ENCODE measurements at regions not wholly inside any gene's neighbourhood (a gene's known extent, or its start where the extent isn't known, plus 50 kb on each side); places are given as distances from the start of the nearest gene placed in this dataset.

- DNase-seq: no peak
Measured at GRCh38 chr15:39330061-39330460, 250.8 kb upstream of the THBS1 start.

DNA sequence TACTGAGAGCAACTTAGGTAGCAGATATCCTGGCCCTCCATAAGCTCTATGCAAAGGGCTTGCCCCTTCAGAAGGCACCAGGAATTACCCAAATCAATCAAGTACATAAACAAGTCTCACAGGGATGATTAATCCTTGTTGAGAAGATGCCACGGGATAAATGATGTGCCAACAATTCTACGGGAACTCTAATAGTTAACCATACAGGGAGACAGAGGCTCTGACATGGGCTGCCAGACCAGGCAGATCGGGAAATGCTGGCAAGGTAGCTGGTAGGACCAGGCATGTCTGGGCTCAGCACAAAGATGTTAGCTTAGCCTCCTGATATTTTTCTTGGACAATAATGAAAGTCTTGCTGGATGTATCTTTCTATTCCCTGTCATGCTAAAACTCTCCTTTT is 249.3 kb upstream of the THBS1 start:
- DNase-seq: no peak

DNA sequence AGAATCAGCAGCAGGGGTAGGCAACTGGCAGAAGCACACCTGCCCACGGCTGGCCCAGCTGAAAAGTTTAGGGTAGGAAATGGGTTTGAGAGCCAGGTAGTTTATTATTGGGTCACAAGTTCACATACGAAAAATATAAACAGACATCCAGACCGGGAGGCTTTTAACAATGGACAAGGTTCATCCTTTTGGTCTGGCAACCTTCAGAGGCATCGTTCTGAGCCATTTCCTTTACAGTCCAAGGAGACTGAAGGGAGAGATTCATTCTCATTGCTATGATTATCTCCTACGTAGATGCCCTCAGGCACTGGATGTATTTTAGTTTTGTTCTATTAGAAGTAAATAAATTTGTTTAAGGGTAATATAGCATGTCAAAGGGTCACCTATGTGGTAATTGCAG is 248.0 kb upstream of the THBS1 start:
- no peak for DNase-seq

DNA sequence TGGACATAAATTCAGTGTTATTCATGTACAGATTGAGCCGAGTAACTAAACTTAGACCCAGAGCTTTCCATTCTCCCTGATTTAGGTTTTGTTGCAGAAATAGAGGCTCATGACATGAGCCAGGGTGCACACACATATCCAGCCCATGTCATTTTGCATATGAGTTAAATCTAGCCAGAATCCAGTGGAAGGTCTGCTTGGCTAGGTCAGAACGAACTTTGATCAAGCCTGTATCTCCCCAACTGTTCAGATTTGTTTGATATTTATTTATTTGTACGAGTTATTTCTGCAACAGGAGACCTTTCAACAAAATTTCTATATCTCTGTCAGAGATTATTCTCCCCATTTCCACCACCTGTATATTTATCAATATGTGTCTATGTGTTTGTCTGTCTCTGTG is 247.5 kb upstream of the THBS1 start:
- no peak for DNase-seq

DNA sequence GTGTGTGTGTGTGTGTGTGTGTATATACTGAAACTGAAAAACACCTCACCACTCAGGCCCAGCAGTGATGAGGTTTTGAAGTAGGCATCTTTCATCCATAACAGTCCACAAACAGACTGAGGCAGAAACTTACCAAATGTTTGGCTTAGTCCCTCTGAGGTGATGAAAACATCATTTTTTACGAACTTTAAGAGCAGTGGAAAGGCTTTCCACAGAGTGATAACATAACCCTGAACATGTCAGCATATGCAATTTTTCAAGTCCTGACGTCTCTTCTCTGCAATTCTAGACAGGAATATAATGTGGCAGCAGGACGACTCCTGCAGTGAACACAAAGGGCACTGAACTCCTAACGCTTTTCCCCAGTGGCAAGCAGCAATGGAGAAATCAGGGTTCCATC is 247.0 kb upstream of the THBS1 start:
- DNase-seq: no peak

GRCh38 chr15:39336926-39337325 is 244.0 kb upstream of the THBS1 start:
- DNase-seq: no peak

GRCh38 chr15:39338251-39338650 is 242.6 kb upstream of the THBS1 start:
- DNase-seq: no peak

- DNase-seq: no peak
Measured at GRCh38 chr15:39340903-39341645, 239.8 kb upstream of the THBS1 start.

- DNase-seq: no peak
Measured at GRCh38 chr15:39344662-39345141, 236.2 kb upstream of the THBS1 start.

GRCh38 chr15:39345176-39345575 is 235.7 kb upstream of the THBS1 start:
- DNase-seq: no peak

DNA sequence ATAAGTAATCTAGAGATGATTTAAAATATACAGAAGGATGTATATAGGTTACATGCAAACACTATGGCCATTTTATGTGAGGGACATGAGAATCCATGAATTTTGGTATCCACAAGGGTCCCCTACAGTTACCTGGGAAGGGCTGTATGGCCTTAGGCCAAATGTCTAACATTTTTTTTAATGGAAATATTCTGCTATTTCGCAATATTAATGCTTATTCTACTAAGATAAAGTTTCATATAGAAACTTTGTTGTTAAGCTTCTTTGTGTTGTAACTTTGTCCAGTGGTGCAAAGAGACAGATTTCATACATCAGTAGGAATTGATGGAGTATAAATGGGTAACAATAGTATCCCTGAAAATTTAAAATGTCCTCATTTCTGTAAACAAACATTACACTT is 233.4 kb upstream of the THBS1 start:
- no peak for DNase-seq

DNA sequence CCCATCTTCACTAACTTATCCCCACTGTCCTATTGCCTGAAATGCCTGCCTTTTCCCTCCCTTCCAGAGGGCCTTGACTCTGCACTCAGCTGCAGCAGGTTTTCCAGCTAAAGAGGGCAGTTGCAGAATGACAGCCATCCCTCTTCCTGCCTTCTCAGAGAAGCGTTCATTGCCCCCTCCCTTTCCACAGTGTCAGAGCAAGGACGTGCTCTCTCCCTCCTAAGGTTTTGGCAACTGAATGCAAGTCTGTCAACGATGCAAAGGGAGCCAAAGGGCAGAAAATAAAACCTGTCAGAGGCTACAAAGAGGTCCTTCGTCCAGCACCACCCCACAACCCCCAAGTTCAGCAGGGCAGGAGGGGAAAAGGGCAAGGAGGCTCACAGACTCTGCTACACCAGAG is 230.1 kb upstream of the THBS1 start:
- DNase-seq: no peak

DNA sequence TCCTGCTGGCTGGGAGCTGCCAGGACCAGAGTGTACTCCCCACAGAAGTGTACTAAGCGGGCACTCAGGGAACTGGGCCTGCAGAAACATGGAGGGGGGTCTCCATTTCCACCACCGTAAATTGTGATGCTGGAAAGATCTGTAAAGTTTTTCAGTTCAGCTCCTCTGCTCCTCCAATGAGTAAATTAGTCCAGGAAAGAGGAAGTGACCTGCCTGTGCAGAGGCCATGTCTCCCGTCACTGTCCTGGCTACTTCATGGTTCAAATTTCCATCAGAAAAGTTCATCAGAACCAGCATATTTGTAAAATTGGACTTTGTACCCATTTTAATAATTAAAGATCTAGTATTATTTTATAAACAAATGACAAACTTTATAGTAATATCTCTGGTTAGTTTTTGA is 226.7 kb upstream of the THBS1 start:
- DNase-seq: no peak

- DNase-seq: no peak
Measured at GRCh38 chr15:39357480-39358268, 223.2 kb upstream of the THBS1 start.

- no peak for DNase-seq
Measured at GRCh38 chr15:39358441-39359041, 222.3 kb upstream of the THBS1 start.

- no peak for DNase-seq
Measured at GRCh38 chr15:39359771-39360170, 221.1 kb upstream of the THBS1 start.

- DNase-seq: no peak
Measured at GRCh38 chr15:39360452-39360851, 220.4 kb upstream of the THBS1 start.

DNA sequence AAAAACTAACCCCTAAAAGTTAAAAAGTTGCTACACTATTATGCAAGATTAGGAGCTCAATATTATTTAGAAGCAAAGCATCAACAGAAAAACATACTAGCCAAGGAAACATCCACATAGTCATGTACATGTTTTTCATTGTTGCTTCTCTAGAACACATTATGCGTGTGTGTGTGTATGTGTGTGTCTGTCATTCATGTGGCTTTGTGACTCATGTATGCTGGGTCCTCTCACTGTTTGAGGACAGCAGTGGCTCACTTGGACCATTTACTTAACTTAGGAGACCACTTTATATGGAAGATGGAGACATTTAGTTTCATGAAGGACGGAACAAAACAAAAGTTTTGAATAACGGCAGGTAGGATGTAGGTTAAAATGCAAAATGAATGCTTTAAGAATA is 219.4 kb upstream of the THBS1 start:
- no peak for DNase-seq

GRCh38 chr15:39362821-39363561 is 217.9 kb upstream of the THBS1 start:
- no peak for DNase-seq

DNA sequence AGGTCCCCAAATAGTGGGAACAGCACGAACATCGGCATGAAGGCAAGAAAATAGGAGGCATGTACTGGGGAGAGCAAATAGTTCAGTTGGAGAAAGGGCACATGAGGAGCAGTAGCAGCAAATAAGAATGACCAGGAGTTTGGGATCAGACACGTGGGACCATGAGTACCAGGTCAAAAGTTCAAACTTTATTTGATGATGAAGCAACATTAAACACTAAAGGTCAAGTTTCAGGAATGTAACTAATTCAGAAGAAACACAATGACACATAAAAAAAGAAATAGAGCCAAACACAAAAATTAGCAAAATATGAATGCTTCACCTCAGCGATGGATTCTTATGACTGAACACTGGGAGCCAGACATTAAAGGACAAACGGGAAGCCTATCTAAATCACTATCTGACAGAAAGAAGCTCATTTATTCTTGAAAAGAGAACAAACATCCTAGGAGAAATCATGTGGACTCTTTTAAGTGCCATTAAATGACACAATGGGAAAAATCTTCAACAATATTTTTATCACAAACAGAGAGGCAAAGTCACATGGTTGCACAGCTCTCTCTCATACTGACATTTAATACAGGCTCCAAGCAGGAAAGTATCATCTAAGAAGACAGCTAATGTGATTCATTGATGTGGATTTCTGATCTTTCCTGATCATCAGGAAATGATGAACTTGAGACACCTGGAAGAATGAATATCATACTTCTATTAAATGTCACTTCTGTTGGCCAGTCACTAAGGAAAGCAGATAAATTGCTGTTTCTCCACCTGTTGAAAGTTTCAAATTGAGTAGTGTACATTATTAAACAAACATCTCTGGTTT is 216.9 kb upstream of the THBS1 start:
- no peak for DNase-seq

- no peak for DNase-seq
Measured at GRCh38 chr15:39364721-39365120, 216.2 kb upstream of the THBS1 start.

DNA sequence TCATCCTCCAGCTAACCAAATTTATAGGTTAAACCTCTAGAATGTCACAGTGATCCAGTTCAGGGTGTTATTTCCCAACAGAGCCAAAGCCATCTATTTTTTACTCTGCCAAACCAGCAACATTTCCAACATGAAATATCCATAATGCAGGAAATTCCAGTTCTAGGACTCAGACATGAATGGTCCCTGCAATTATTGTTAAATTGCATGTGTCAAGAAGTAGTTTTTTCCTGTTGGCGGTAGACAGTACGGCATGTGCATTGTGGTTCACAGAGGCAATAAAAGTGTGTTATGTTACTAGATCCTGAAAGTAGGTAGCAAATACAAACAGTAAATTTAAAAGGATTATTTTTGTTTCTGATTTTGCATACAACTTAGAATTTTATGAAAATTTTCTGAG is 215.7 kb upstream of the THBS1 start:
- DNase-seq: no peak
